Chondrocyte (in vitro differentiated cells): ENCODE measurements at regions not wholly inside any gene's neighbourhood (a gene's known extent, or its start where the extent isn't known, plus 50 kb on each side); places are given as distances from the start of the nearest gene placed in this dataset.
"Not testable (repeated sequence)": the region's sequence is repeated elsewhere in the genome, so short reads cannot be mapped to it uniquely, and the experiment has no call there.

ENCODE experiments used
- DNase-seq: peaks from one replicate; pipeline ENCODE4 v3.0.0; 2021; ENCODE audit warnings: mixed read lengths, low spot score
- H3K27ac Mint-ChIP-seq: one replicate; pipeline ENCODE4 v1.8.0; 2021; ENCODE audit warnings: mild to moderate bottlenecking, moderate library complexity, mixed read lengths; ENCODE audit not compliant: unreplicated experiment
- H3K27me3 Mint-ChIP-seq: 2 replicates; pipeline ENCODE4 v1.8.0; 2021; ENCODE audit warnings: low read depth, mixed read lengths
- H3K36me3 Mint-ChIP-seq: 2 replicates; pipeline ENCODE4 v1.8.0; 2021; ENCODE audit warnings: low read depth, mixed read lengths
- H3K4me1 Mint-ChIP-seq: 2 replicates; pipeline ENCODE4 v1.8.0; 2021; ENCODE audit warnings: low read depth, mild to moderate bottlenecking, mixed read lengths
- H3K4me3 Mint-ChIP-seq: one replicate; pipeline ENCODE4 v1.8.0; 2021; ENCODE audit warnings: mild to moderate bottlenecking, moderate library complexity, mixed read lengths; ENCODE audit not compliant: unreplicated experiment
- H3K9me3 Mint-ChIP-seq: 2 replicates; pipeline ENCODE4 v1.8.0; 2021; ENCODE audit warnings: low read depth, mixed read lengths
- TF ChIP-seq, protein P1 (sequence below): fragments of 200-600 bp; sonication (generic); IDR thresholded peaks from 2 replicates; pipeline ENCODE4 v1.5.0; 2021; ENCODE audit warnings: antibody characterized with exemption, mild to moderate bottlenecking, moderate library complexity

DNA sequence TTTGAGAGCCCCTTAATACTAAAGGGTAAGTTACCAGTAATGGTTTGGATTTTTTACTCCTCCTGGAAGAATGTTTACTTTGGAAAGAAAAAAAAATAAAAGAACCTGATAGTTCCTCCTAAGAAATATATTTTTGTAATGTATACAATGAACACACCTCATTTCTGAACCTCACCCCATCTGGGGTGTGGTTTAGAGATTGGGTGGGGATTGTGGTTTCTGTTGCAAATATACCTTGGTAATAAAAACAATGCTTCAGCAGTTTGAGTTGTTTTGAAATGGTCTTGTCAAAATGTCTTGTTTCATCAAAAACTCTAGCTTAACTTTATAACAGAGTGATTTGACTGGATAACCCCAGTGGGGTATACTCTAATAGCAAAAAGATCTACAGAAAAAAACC lies 448.9 kb upstream of the MEIS1 start:
- Mint-ChIP-seq H3K9me3 (peaks cover 14% of the 10 kb centered on the region), H3K4me3 (no peak overlapping the region), H3K27me3 (peaks cover 12% of the 10 kb centered on the region), H3K27ac (no peak overlapping the region), H3K36me3 (no peaks in the 10 kb centered on the region), H3K4me1 (no peaks in the 10 kb centered on the region)
- DNase-seq, result no peak
- TF ChIP-seq, protein P1, sequence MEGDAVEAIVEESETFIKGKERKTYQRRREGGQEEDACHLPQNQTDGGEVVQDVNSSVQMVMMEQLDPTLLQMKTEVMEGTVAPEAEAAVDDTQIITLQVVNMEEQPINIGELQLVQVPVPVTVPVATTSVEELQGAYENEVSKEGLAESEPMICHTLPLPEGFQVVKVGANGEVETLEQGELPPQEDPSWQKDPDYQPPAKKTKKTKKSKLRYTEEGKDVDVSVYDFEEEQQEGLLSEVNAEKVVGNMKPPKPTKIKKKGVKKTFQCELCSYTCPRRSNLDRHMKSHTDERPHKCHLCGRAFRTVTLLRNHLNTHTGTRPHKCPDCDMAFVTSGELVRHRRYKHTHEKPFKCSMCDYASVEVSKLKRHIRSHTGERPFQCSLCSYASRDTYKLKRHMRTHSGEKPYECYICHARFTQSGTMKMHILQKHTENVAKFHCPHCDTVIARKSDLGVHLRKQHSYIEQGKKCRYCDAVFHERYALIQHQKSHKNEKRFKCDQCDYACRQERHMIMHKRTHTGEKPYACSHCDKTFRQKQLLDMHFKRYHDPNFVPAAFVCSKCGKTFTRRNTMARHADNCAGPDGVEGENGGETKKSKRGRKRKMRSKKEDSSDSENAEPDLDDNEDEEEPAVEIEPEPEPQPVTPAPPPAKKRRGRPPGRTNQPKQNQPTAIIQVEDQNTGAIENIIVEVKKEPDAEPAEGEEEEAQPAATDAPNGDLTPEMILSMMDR, result no peak

GRCh38 chr2:65980531-65980930 lies 454.4 kb upstream of the MEIS1 start:
- Mint-ChIP-seq H3K4me1 (no peaks in the 10 kb centered on the region), H3K9me3 (peaks cover 11% of the 10 kb centered on the region), H3K36me3 (no peaks in the 10 kb centered on the region), H3K27ac (no peak overlapping the region), H3K27me3 (peaks cover 6% of the 10 kb centered on the region), H3K4me3 (no peak overlapping the region)
- no peak for DNase-seq
- TF ChIP-seq, protein P1, result no peak

GRCh38 chr2:65979446-65979845 lies 455.5 kb upstream of the MEIS1 start:
- Mint-ChIP-seq H3K9me3 (peaks cover 11% of the 10 kb centered on the region), H3K27me3 (peaks cover 7% of the 10 kb centered on the region), H3K4me3 (no peak overlapping the region), H3K27ac (no peak overlapping the region), H3K4me1 (no peaks in the 10 kb centered on the region), H3K36me3 (no peaks in the 10 kb centered on the region)
- DNase-seq, result no peak
- TF ChIP-seq, protein P1, result no peak

GRCh38 chr2:65974067-65974723 lies 460.7 kb upstream of the MEIS1 start:
- Mint-ChIP-seq H3K27ac (no peak overlapping the region), H3K9me3 (peaks cover 5% of the 10 kb centered on the region), H3K4me1 (no peaks in the 10 kb centered on the region), H3K27me3 (peaks cover 15% of the 10 kb centered on the region), H3K36me3 (no peaks in the 10 kb centered on the region), H3K4me3 (no peak overlapping the region)
- TF ChIP-seq, protein P1, result peak; percentile 52
- DNase-seq, result no peak

GRCh38 chr2:65969161-65969560 lies 465.8 kb upstream of the MEIS1 start:
- no peak for DNase-seq
- Mint-ChIP-seq H3K36me3 (peaks cover 1% of the 10 kb centered on the region), H3K4me1 (no peaks in the 10 kb centered on the region), H3K9me3 (peaks cover 10% of the 10 kb centered on the region), H3K27me3 (peaks cover 18% of the 10 kb centered on the region), H3K4me3 (no peak overlapping the region), H3K27ac (no peak overlapping the region)
- TF ChIP-seq, protein P1, result no peak

- H3K4me1 Mint-ChIP-seq, DNase-seq, H3K4me3 Mint-ChIP-seq, H3K9me3 Mint-ChIP-seq, H3K36me3 Mint-ChIP-seq, H3K27me3 Mint-ChIP-seq, H3K27ac Mint-ChIP-seq: not testable (repeated sequence)
Observed at GRCh38 chr2:65963303-65963702, 471.6 kb upstream of the MEIS1 start.
